CD4-positive, alpha-beta memory T cell (primary cell): ENCODE measurements at regions not wholly inside any gene's neighbourhood (a gene's known extent, or its start where the extent isn't known, plus 50 kb on each side); places are given as distances from the start of the nearest gene placed in this dataset.

Experiments used
- CTCF ChIA-PET: fragments of 350-600 bp; sonication (Branson Sonifier 250); formaldehyde crosslinking; loops from one replicate; lab custom pipeline; 2021; ENCODE audit warnings: inconsistent platforms; ENCODE audit not compliant: partially characterized antibody; lab: Charles Lee
- POLR2A ChIA-PET: fragments of 350-600 bp; sonication (Branson Sonifier 250); formaldehyde crosslinking; loops from one replicate; lab custom pipeline; 2021; ENCODE audit not compliant: partially characterized antibody; lab: Charles Lee
- DNase-seq, 5 donors: peaks; one replicate each; pipeline versions ENCODE4 v3.0.0 to v3.0.0-alpha.2; 2020 to 2022; ENCODE audit warnings: mixed read lengths in 1 of 5
- H3K27ac ChIP-seq: one replicate; pipeline ENCODE4 v1.7.0; 2013; ENCODE audit warnings: low read depth, low read length
- H3K27me3 ChIP-seq: 2 replicates; pipeline ENCODE4 v1.7.0; 2013; ENCODE audit warnings: mild to moderate bottlenecking, low read length, moderate library complexity; ENCODE audit not compliant: insufficient read depth
- H3K36me3 ChIP-seq: 2 replicates; pipeline ENCODE4 v1.7.0; 2013; ENCODE audit warnings: mild to moderate bottlenecking, low read length, moderate library complexity; ENCODE audit not compliant: insufficient read depth
- H3K4me1 ChIP-seq: 2 replicates; pipeline ENCODE4 v1.7.0; 2013; ENCODE audit warnings: mild to moderate bottlenecking, low read length, moderate library complexity; ENCODE audit not compliant: insufficient read depth
- H3K4me3 ChIP-seq, 2 donors: one replicate each; pipeline ENCODE4 v1.7.0; 2013; ENCODE audit warnings: low read length in 2 of 2, mild to moderate bottlenecking in 1 of 2
- H3K9me3 ChIP-seq, 2 donors: one replicate each; pipeline ENCODE4 v1.7.0; 2013; ENCODE audit warnings: low read length in 2 of 2, control low read depth in 1 of 2; ENCODE audit not compliant: control insufficient read depth in 1 of 2
- H3K27ac Mint-ChIP-seq, 7 donors: one replicate each; pipeline ENCODE4 v1.8.0; 2020 to 2021; ENCODE audit warnings: mixed read lengths in 7 of 7, mild to moderate bottlenecking in 6 of 7, inconsistent platforms in 3 of 7, moderate library complexity in 3 of 7
- H3K27me3 Mint-ChIP-seq, 2 donors: one replicate each; pipeline ENCODE4 v1.8.0; 2020 to 2021; ENCODE audit warnings: mixed read lengths in 2 of 2
- H3K36me3 Mint-ChIP-seq, 2 donors: one replicate each; pipeline ENCODE4 v1.8.0; 2020 to 2021; ENCODE audit warnings: mixed read lengths in 2 of 2, inconsistent platforms in 1 of 2, mild to moderate bottlenecking in 1 of 2
- H3K4me1 Mint-ChIP-seq, 4 donors: one replicate each; pipeline ENCODE4 v1.8.0; 2020 to 2021; ENCODE audit warnings: mixed read lengths in 4 of 4, mild to moderate bottlenecking in 1 of 4
- H3K4me3 Mint-ChIP-seq, 8 donors: one replicate each; pipeline ENCODE4 v1.8.0; 2020 to 2021; ENCODE audit warnings: mixed read lengths in 8 of 8, mild to moderate bottlenecking in 7 of 8, moderate library complexity in 6 of 8, inconsistent platforms in 3 of 8
- H3K9me3 Mint-ChIP-seq, 8 donors: one replicate each; pipeline ENCODE4 v1.8.0; 2020 to 2021; ENCODE audit warnings: mixed read lengths in 8 of 8, mild to moderate bottlenecking in 5 of 8, inconsistent platforms in 3 of 8, moderate library complexity in 1 of 8
- intact Hi-C: fragments of 100-400 bp; cut with micrococcal nuclease; formaldehyde crosslinking; loops from one replicate; pipeline ENCODE4 v1.15.1; 2023

- Mint-ChIP-seq H3K36me3 (no peaks in the 10 kb centered on the region), H3K4me1 (no peaks in the 10 kb centered on the region), H3K4me3 (no peak overlapping the region), H3K9me3 (no peaks in the 10 kb centered on the region), H3K27ac (no peak overlapping the region), H3K27me3 (no peaks in the 10 kb centered on the region)
- intact Hi-C loops: no loop called here
- no peaks in the 10 kb centered on the region for H3K4me1 ChIP-seq
- H3K27ac ChIP-seq: no peak overlapping the region
- H3K9me3 ChIP-seq: no peaks in the 10 kb centered on the region
- no peak for DNase-seq
- H3K27me3 ChIP-seq: no peaks in the 10 kb centered on the region
- H3K4me3 ChIP-seq: no peak overlapping the region
- CTCF ChIA-PET: no interaction called here
- no peaks in the 10 kb centered on the region for H3K36me3 ChIP-seq
- POLR2A ChIA-PET: no interaction called here
Observed at GRCh38 chr14:22411398-22412055, 177.5 kb downstream of the DAD1 start.

- no peak overlapping the region for H3K4me3 Mint-ChIP-seq
- Histone ChIP-seq H3K27me3 (no peaks in the 10 kb centered on the region), H3K4me3 (no peak overlapping the region), H3K4me1 (no peaks in the 10 kb centered on the region), H3K36me3 (no peaks in the 10 kb centered on the region), H3K27ac (no peak overlapping the region), H3K9me3 (no peaks in the 10 kb centered on the region)
- H3K36me3 Mint-ChIP-seq: no peaks in the 10 kb centered on the region
- ChIA-PET CTCF (no interaction called here), POLR2A (no interaction called here)
- intact Hi-C loops: no loop called here
- H3K27me3 Mint-ChIP-seq: no peaks in the 10 kb centered on the region
- DNase-seq: no peak
- no peaks in the 10 kb centered on the region for H3K9me3 Mint-ChIP-seq
- H3K27ac Mint-ChIP-seq: no peak overlapping the region
- H3K4me1 Mint-ChIP-seq: no peaks in the 10 kb centered on the region
Observed at GRCh38 chr14:22410497-22410896, 178.5 kb downstream of the DAD1 start.

- CTCF ChIA-PET: no interaction called here
- no peaks in the 10 kb centered on the region for H3K36me3 Mint-ChIP-seq
- no peaks in the 10 kb centered on the region for H3K27me3 Mint-ChIP-seq
- H3K4me3 Mint-ChIP-seq: no peak overlapping the region
- POLR2A ChIA-PET: no interaction called here
- H3K4me3 ChIP-seq: no peak overlapping the region
- intact Hi-C loops: no loop called here
- no peak for DNase-seq
- no peaks in the 10 kb centered on the region for H3K4me1 ChIP-seq
- H3K4me1 Mint-ChIP-seq: no peaks in the 10 kb centered on the region
- no peaks in the 10 kb centered on the region for H3K36me3 ChIP-seq
- no peak overlapping the region for H3K27ac ChIP-seq
- no peaks in the 10 kb centered on the region for H3K27me3 ChIP-seq
- no peak overlapping the region for H3K27ac Mint-ChIP-seq
- H3K9me3 ChIP-seq: no peaks in the 10 kb centered on the region
- H3K9me3 Mint-ChIP-seq: no peaks in the 10 kb centered on the region
Observed at GRCh38 chr14:22409006-22409405, 180.0 kb downstream of the DAD1 start.

GRCh38 chr14:22408547-22408946, 180.5 kb downstream of the DAD1 start:
- POLR2A ChIA-PET: no interaction called here
- no peak overlapping the region for H3K27ac ChIP-seq
- intact Hi-C loops: no loop called here
- H3K27me3 ChIP-seq: no peaks in the 10 kb centered on the region
- H3K36me3 ChIP-seq: no peaks in the 10 kb centered on the region
- Mint-ChIP-seq H3K27me3 (no peaks in the 10 kb centered on the region), H3K27ac (no peak overlapping the region), H3K4me1 (no peaks in the 10 kb centered on the region), H3K36me3 (no peaks in the 10 kb centered on the region), H3K9me3 (no peaks in the 10 kb centered on the region), H3K4me3 (no peak overlapping the region)
- no peaks in the 10 kb centered on the region for H3K9me3 ChIP-seq
- CTCF ChIA-PET: no interaction called here
- DNase-seq: no peak
- no peaks in the 10 kb centered on the region for H3K4me1 ChIP-seq
- no peak overlapping the region for H3K4me3 ChIP-seq

- H3K27ac Mint-ChIP-seq: no peak overlapping the region
Observed at GRCh38 chr14:22407033-22407432, 182.0 kb downstream of the DAD1 start.

GRCh38 chr14:22405201-22405600, 183.8 kb downstream of the DAD1 start:
- intact Hi-C loops: no loop called here
- Mint-ChIP-seq H3K27me3 (no peaks in the 10 kb centered on the region), H3K9me3 (no peaks in the 10 kb centered on the region), H3K4me1 (no peaks in the 10 kb centered on the region), H3K27ac (no peak overlapping the region), H3K36me3 (no peaks in the 10 kb centered on the region), H3K4me3 (no peak overlapping the region)
- ChIA-PET CTCF (no interaction called here), POLR2A (no interaction called here)
- Histone ChIP-seq H3K36me3 (no peaks in the 10 kb centered on the region), H3K4me1 (no peaks in the 10 kb centered on the region), H3K27ac (no peak overlapping the region), H3K4me3 (no peak overlapping the region), H3K27me3 (no peaks in the 10 kb centered on the region), H3K9me3 (no peaks in the 10 kb centered on the region)
- no peak for DNase-seq

More at GRCh38 chr14:22407033-22407432, 182.0 kb downstream of the DAD1 start:
- POLR2A ChIA-PET: no interaction called here
- no peak for DNase-seq
- Histone ChIP-seq H3K4me1 (no peaks in the 10 kb centered on the region), H3K4me3 (no peak overlapping the region), H3K27ac (no peak overlapping the region), H3K9me3 (no peaks in the 10 kb centered on the region), H3K27me3 (no peaks in the 10 kb centered on the region), H3K36me3 (no peaks in the 10 kb centered on the region)
- intact Hi-C loops: no loop called here
- CTCF ChIA-PET: no interaction called here
- Mint-ChIP-seq H3K9me3 (no peaks in the 10 kb centered on the region), H3K4me1 (no peaks in the 10 kb centered on the region), H3K4me3 (no peak overlapping the region), H3K27me3 (no peaks in the 10 kb centered on the region), H3K36me3 (no peaks in the 10 kb centered on the region)

GRCh38 chr14:22403296-22403695, 185.7 kb downstream of the DAD1 start:
- Histone ChIP-seq H3K4me3 (no peak overlapping the region), H3K27me3 (no peaks in the 10 kb centered on the region), H3K9me3 (no peaks in the 10 kb centered on the region), H3K27ac (no peak overlapping the region), H3K4me1 (no peaks in the 10 kb centered on the region), H3K36me3 (no peaks in the 10 kb centered on the region)
- Mint-ChIP-seq H3K27ac (no peak overlapping the region), H3K9me3 (no peaks in the 10 kb centered on the region), H3K27me3 (no peaks in the 10 kb centered on the region), H3K4me1 (no peaks in the 10 kb centered on the region), H3K4me3 (no peak overlapping the region), H3K36me3 (no peaks in the 10 kb centered on the region)
- DNase-seq: no peak
- intact Hi-C loops: no loop called here
- CTCF ChIA-PET: no interaction called here
- POLR2A ChIA-PET: no interaction called here
